GM12864 (cell line): ENCODE measurements at regions not wholly inside any gene's neighbourhood (a gene's known extent, or its start where the extent isn't known, plus 50 kb on each side); places are given as distances from the start of the nearest gene placed in this dataset.

Experiments used
- DNase-seq: peaks from one replicate; pipeline ENCODE4 v3.0.0-alpha.2; 2011; ENCODE audit warnings: low read depth
- H3K4me3 ChIP-seq: 2 replicates; pipeline ENCODE4 v1.5.1; 2011; ENCODE audit warnings: mild to moderate bottlenecking, low read depth, low read length, control low read depth
- CTCF ChIP-seq: IDR thresholded peaks from 2 replicates; pipeline ENCODE4 v1.5.1; 2011; ENCODE audit warnings: low read depth, mild to moderate bottlenecking, moderate library complexity, low read length, control low read depth, inconsistent platforms; ENCODE audit errors: missing control alignments

DNA sequence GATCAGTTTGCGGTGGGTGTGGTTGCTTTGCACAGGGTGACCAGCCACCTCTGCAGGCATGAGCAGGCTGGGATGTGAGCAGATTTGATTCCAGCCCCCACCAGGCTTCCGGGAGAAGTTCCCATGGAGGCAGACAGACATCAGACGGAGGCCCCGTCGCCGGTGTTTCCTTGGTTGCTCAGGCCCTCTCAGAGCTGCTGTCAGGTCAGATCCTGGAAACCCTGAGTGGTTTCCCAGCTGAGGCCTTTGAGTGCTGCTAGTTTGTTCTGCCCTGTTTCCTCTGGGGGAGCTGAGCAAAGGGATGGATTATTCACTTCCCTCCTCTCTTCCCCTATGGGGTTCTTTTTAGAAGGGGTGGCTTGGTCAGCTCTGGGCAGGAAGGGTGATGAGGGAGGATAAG, 62.2 kb downstream of the FAM241B start:
- no peak for DNase-seq
- no peak for TF ChIP-seq CTCF
- no peak overlapping the region for H3K4me3 ChIP-seq

- DNase-seq: no peak
- no peak for TF ChIP-seq CTCF
- H3K4me3 ChIP-seq: no peak overlapping the region
Measured at GRCh38 chr10:69692891-69693290, 62.8 kb downstream of the FAM241B start.

- TF ChIP-seq CTCF: no peak
- no peak for DNase-seq
- no peak overlapping the region for H3K4me3 ChIP-seq
Measured at GRCh38 chr10:69693886-69694285, 63.8 kb downstream of the FAM241B start.

DNA sequence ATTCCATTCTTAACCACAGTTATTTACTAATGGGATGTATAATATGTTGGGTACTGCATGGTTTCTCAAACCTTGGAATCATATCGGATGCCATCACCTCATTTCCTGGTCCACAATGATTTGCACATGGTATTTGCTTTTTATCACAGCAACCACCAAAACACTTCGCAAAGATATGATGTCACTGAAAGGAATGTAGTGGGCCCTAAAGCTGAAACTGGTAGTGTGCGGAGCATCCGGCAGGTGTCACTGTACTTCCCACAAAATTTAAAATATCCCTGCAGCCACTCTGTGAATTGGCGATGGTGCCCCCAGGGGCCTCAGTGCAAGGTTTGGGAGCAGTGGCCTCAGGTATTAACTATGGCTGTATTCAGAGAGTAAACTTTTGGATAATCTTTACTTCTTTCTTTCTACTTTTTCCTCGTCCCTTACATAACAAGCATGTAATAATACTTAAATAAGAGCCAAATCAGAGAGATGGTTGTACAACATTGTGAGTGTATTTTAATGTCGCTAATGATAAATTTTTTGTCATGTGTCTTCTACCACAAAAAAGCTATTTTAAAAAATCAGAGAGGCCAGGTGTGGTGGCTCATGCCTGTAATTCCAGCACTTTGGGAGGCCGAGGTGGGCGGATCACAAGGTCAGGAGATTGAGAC, 66.2 kb downstream of the FAM241B start:
- peak; percentile 54 for TF ChIP-seq CTCF
- no peak overlapping the region for H3K4me3 ChIP-seq
- no peak for DNase-seq

DNA sequence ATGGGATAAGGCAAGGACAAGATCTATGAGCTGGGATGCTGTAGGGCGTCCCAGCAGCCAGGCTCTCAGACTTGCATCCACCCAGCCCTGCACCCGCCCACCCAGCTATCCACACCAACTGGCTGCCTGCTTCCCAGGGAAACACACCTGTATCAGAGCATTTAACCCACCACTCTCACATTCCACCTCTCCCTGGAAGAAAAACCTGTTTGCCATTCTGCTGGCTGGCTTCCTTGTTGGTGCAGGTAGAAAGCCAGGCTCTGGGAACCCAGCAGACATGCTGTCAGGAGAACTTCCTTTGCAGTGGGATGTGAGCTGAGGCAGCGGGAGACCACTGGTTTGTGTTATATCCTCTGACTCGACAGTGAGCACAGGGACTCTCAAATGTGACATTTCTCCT, 67.0 kb downstream of the FAM241B start:
- no peak overlapping the region for H3K4me3 ChIP-seq
- no peak for DNase-seq
- TF ChIP-seq CTCF: no peak

DNA sequence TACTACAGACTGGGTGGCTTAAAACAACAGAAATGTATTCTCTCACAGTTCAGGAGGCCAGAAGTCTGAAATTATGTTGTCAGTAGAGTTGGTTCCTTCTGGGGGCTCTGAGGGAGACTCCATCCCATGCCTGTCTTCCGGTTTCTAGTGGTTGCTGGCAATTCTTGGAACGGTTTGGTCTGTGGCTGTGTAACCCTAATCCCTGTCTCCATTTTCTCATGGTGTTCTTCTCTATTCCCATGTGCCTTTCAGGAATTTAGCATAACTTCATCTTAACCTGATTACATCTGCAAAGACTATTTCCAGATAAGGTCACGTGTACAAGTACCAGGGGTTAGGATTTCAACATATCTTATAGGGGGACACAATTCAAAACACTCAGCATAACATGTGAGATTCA, 73.2 kb downstream of the FAM241B start:
- TF ChIP-seq CTCF: no peak
- H3K4me3 ChIP-seq: no peak overlapping the region
- DNase-seq: no peak
